Transverse colon (tissue), 4 donors: ENCODE measurements at regions not wholly inside any gene's neighbourhood (a gene's known extent, or its start where the extent isn't known, plus 50 kb on each side); places are given as distances from the start of the nearest gene placed in this dataset.

Source experiments
- DNase-seq: peaks from one replicate; pipeline ENCODE4 v3.0.0-alpha.2; 2019
- H3K27ac ChIP-seq, 4 donors: fragments of 200-600 bp; sonication (generic); 2 replicates each; pipeline ENCODE4 v1.5.1; 2016 to 2018; ENCODE audit warnings: inconsistent platforms in 4 of 4
- H3K27me3 ChIP-seq: fragments of 200-600 bp; sonication (generic); 2 replicates; pipeline ENCODE4 v1.5.1; 2017; ENCODE audit warnings: inconsistent platforms
- H3K36me3 ChIP-seq, 4 donors: fragments of 200-600 bp; sonication (generic); 2 replicates each; pipeline ENCODE4 v1.5.1; 2017 to 2019; ENCODE audit warnings: inconsistent platforms in 4 of 4
- H3K4me1 ChIP-seq, 4 donors: fragments of 200-600 bp; sonication (generic); 2 replicates each; pipeline ENCODE4 v1.5.1; 2017 to 2020; ENCODE audit warnings: inconsistent platforms in 4 of 4
- H3K4me3 ChIP-seq, 4 donors: fragments of 200-600 bp; sonication (generic); 1 replicate in 1 of 4; 2 replicates in 3 of 4; pipeline versions ENCODE4 v1.5.1 to v1.6.1; 2017 to 2019; ENCODE audit warnings: inconsistent platforms in 4 of 4
- H3K9me3 ChIP-seq, 2 donors: fragments of 200-600 bp; sonication (generic); 2 replicates each; pipeline ENCODE4 v1.5.1; 2017 to 2019; ENCODE audit warnings: inconsistent platforms in 2 of 2
- EP300 ChIP-seq: sonication (generic); formaldehyde crosslinking; IDR thresholded peaks from one replicate; pipeline ENCODE4 v1.6.1; 2017; ENCODE audit warnings: antibody characterized with exemption, low read depth
- POLR2A ChIP-seq: fragments of 450-650 bp; IDR thresholded peaks from one replicate; pipeline ENCODE4 v1.6.1; 2016; ENCODE audit warnings: antibody characterized with exemption, mild to moderate bottlenecking, moderate library complexity
- POLR2AphosphoS5 ChIP-seq, 3 donors: sonication (generic); formaldehyde crosslinking; IDR thresholded peaks; one replicate each; pipeline ENCODE4 v1.6.1; 2016; ENCODE audit warnings: antibody characterized with exemption in 3 of 3
- WGBS, 2 donors: methylation state at CpG; one replicate each; pipeline ENCODE4 v1.1.5; 2018; ENCODE audit warnings: low coverage in 1 of 2; 5-methylcytosine and 5-hydroxymethylcytosine counted together
- in situ Hi-C, 4 donors: fragments of 200-750 bp; cut with MboI; loops; one replicate each; pipeline versions ENCODE4 v1.15.0 to v1.15.1; 2017; ENCODE audit warnings: low sequenced_read_pairs in 3 of 4, low pct_ligation_motif_present in 1 of 4, low pct_unique_long_range_greater_than_20kb in 1 of 4
- intact Hi-C: fragments of 100-400 bp; cut with DNase I; formaldehyde crosslinking; loops from one replicate; pipeline ENCODE4 v1.15.1; 2023; ENCODE audit warnings: low total_unique reads
- TF ChIP-seq, protein P1 (sequence below), 5 experiments: fragments of 200-600 bp in 3 of 5; fragments of 450-650 bp in 2 of 5; sonication (generic) in 3 of 5; IDR thresholded peaks; 1 replicate in 2 of 5; 2 replicates in 3 of 5; pipeline ENCODE4 v1.5.1; 2016 to 2017; ENCODE audit warnings: antibody characterized with exemption in 5 of 5, inconsistent platforms in 3 of 5, mild to moderate bottlenecking in 2 of 5, moderate library complexity in 1 of 5

DNA sequence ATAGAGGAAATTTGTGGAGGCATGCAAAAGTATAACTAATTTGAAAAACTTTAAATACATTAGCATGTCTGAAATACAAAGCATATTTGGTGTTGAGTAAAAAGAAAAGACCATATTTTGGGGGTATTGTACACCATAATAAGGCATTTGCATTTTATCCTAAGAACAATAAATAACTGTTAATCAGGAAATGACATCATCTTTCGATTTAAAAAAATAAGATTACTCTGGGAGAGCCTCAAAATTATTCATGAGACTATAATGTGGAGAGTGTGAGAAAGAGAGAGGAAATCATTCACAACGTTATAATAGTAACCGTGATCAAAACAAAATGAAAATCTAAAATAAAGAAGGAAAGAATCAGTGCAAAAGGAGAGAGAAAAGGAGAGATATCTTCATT lies 712.3 kb upstream of the POT1 start:
- Histone ChIP-seq H3K4me1 (no peaks in the 10 kb centered on the region), H3K27me3 (no peaks in the 10 kb centered on the region), H3K4me3 (no peak overlapping the region), H3K27ac (no peak overlapping the region), H3K9me3 (no peaks in the 10 kb centered on the region), H3K36me3 (no peaks in the 10 kb centered on the region)
- intact Hi-C loops, result no loop called here
- WGBS, 2 donors, result 68 to 70% methylated on average over 3 of the region's 3 CpGs
- TF ChIP-seq EP300, result no peak
- no peak for TF ChIP-seq POLR2A
- no peak for TF ChIP-seq POLR2AphosphoS5 (IDR thresholded peaks at IDR 0.05)
- TF ChIP-seq, protein P1, sequence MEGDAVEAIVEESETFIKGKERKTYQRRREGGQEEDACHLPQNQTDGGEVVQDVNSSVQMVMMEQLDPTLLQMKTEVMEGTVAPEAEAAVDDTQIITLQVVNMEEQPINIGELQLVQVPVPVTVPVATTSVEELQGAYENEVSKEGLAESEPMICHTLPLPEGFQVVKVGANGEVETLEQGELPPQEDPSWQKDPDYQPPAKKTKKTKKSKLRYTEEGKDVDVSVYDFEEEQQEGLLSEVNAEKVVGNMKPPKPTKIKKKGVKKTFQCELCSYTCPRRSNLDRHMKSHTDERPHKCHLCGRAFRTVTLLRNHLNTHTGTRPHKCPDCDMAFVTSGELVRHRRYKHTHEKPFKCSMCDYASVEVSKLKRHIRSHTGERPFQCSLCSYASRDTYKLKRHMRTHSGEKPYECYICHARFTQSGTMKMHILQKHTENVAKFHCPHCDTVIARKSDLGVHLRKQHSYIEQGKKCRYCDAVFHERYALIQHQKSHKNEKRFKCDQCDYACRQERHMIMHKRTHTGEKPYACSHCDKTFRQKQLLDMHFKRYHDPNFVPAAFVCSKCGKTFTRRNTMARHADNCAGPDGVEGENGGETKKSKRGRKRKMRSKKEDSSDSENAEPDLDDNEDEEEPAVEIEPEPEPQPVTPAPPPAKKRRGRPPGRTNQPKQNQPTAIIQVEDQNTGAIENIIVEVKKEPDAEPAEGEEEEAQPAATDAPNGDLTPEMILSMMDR (IDR thresholded peaks at IDR 0.05), result no peak
- DNase-seq, result no peak
- in situ Hi-C loops, result no loop called here

DNA sequence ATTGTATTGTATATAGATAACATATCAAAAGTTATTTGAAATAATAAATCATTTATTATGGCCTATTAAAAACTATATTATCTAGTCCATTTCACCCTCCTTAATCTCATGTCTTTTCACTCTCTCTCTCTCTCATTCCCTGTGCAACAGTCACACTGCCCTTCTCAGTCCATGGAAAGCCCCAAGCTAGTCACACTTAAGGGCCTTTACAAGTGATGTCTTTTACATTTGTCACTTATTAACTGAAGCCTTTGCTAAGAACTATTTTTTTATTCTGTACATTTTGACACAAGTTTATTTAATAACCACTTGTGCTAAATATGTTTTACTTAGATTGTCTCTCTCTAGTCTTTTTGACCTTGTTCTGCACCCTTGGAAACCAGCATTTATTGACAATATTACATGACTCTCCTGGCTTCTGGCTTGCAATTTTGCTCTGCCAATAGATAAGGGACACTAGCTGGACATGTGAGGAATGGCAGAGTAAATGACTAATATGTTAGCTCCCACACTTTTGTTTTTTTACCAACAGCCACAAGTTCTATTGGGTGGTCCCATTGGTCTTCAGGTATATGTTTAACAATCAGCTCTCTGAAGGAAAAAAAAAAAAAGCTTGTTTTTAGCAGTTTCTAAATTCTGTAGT lies 706.8 kb upstream of the POT1 start:
- intact Hi-C loops, result no loop called here
- Histone ChIP-seq H3K9me3 (no peaks in the 10 kb centered on the region), H3K4me3 (no peak overlapping the region), H3K27ac (no peak overlapping the region), H3K36me3 (no peaks in the 10 kb centered on the region), H3K27me3 (no peaks in the 10 kb centered on the region), H3K4me1 (no peaks in the 10 kb centered on the region)
- no peak for DNase-seq
- TF ChIP-seq EP300, result no peak
- no peak for TF ChIP-seq POLR2A
- TF ChIP-seq POLR2AphosphoS5 (IDR thresholded peaks at IDR 0.05), result no peak
- TF ChIP-seq, protein P1 (IDR thresholded peaks at IDR 0.05), result no peak
- in situ Hi-C loops, result no loop called here

DNA sequence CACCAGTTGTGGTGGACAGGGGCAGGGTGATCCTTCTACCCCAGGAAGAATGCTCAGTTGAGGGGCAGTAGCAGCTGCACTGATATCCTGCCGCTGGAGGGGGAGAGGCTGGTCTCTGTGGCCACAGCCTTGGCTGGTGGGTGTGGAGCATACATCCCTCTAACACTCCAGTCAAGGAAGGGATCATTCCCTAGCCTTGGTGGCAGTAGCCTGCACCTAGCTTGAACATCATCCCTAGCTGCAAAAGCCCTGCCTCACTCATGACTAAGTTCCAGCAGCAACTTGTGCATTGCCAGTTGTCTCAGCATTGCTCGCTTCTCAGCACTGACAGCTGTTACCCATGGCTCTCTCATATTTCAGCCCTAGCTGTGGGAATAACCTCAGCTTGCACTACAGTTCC lies 688.9 kb upstream of the POT1 start:
- in situ Hi-C loops (no loop called here), intact Hi-C loops (no loop called here)
- no peak overlapping the region for H3K27ac ChIP-seq
- WGBS, 2 donors, result 80 to 90% methylated on average over 1 to 2 of the region's 2 CpGs
- H3K4me1 ChIP-seq, result no peaks in the 10 kb centered on the region
- no peak overlapping the region for H3K4me3 ChIP-seq
- no peaks in the 10 kb centered on the region for H3K27me3 ChIP-seq
- peaks cover 0 to 7% of the 10 kb centered on the region in 2 donors for H3K9me3 ChIP-seq
- no peak for DNase-seq
- H3K36me3 ChIP-seq, result no peaks in the 10 kb centered on the region
- TF ChIP-seq POLR2A, result no peak
- TF ChIP-seq, protein P1 (IDR thresholded peaks at IDR 0.05), result no peak

DNA sequence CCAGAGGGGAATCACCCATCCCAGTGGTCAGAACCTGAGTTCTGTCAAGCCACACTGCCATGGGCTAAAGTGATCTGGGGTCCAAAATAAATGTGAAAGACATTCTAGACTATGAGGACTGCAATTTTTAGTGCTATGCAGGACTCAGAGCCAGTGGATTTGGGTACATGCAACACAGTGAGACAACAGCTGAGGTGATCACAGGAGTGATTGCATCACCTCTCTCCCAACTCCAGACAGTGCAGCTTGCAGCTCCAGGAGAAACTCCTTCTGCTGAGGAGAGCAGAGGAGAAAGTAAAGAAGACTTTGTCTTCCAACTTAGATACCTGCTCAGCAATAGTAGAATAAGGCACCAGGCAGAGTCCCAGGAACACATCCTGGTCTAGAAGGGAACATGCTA lies 682.0 kb upstream of the POT1 start:
- Histone ChIP-seq H3K27me3 (no peaks in the 10 kb centered on the region), H3K9me3 (peaks cover 0 to 7% of the 10 kb centered on the region in 2 donors), H3K27ac (no peak overlapping the region), H3K36me3 (no peaks in the 10 kb centered on the region), H3K4me3 (no peak overlapping the region), H3K4me1 (no peaks in the 10 kb centered on the region)
- no peak for TF ChIP-seq EP300
- TF ChIP-seq, protein P1 (IDR thresholded peaks at IDR 0.05), result no peak
- TF ChIP-seq POLR2AphosphoS5 (IDR thresholded peaks at IDR 0.05), result no peak
- no peak for TF ChIP-seq POLR2A
- no peak for DNase-seq
- intact Hi-C loops, result loop anchor here (1.0 kb wide), 1 partner anchor 8 kb away; no protein-coding TSS in a partner anchor
- in situ Hi-C loops, result no loop called here
